ENCODE measurements at regions not wholly inside any gene's neighbourhood (a gene's known extent, or its start where the extent isn't known, plus 50 kb on each side); places are given as distances from the start of the nearest gene placed in this dataset.
"Not testable (repeated sequence)": the region's sequence is repeated elsewhere in the genome, so short reads cannot be mapped to it uniquely, and the experiment has no call there.

- no peak for DNase-seq (ENCODE audit: low read depth in 3 of 3)
These were observed 72.5 kb downstream of the RRAGC start for GRCh38 chr1:38787041-38787440.

- DNase-seq (ENCODE audit: low read depth in 3 of 3), result no peak
These were observed 73.5 kb downstream of the RRAGC start for GRCh38 chr1:38786040-38786436.

- DNase-seq (ENCODE audit: low read depth in 3 of 3), result no peak
These were observed 74.1 kb downstream of the RRAGC start for GRCh38 chr1:38785285-38786039.

GRCh38 chr1:38784452-38785284 is 74.9 kb downstream of the RRAGC start:
- DNase-seq (ENCODE audit: low read depth in 3 of 3), result no peak

GRCh38 chr1:38783640-38784229 is 75.8 kb downstream of the RRAGC start:
- no peak for DNase-seq (ENCODE audit: low read depth in 3 of 3)

GRCh38 chr1:38781872-38782617 is 77.5 kb downstream of the RRAGC start:
- DNase-seq (ENCODE audit: low read depth in 3 of 3), result no peak

GRCh38 chr1:38780133-38780532 is 79.4 kb downstream of the RRAGC start:
- DNase-seq (ENCODE audit: low read depth in 3 of 3), result no peak

- DNase-seq (ENCODE audit: low read depth in 3 of 3), result no peak
These were observed 80.1 kb downstream of the RRAGC start for GRCh38 chr1:38779491-38779890.

- no peak for DNase-seq (ENCODE audit: low read depth in 3 of 3)
These were observed 81.1 kb downstream of the RRAGC start for GRCh38 chr1:38778521-38778920.

- no peak for DNase-seq (ENCODE audit: low read depth in 3 of 3)
These were observed 81.5 kb downstream of the RRAGC start for GRCh38 chr1:38778051-38778450.

GRCh38 chr1:38777464-38777957 is 82.1 kb downstream of the RRAGC start:
- no peak for DNase-seq (ENCODE audit: low read depth in 3 of 3)

GRCh38 chr1:38776466-38777065 is 83.0 kb downstream of the RRAGC start:
- DNase-seq (ENCODE audit: low read depth in 3 of 3), result no peak

GRCh38 chr1:38775175-38775845 is 84.3 kb downstream of the RRAGC start:
- DNase-seq (ENCODE audit: low read depth in 3 of 3), result no peak

GRCh38 chr1:38773483-38773882 is 86.1 kb downstream of the RRAGC start:
- no peak for DNase-seq (ENCODE audit: low read depth in 3 of 3)

- DNase-seq (ENCODE audit: low read depth in 3 of 3), result no peak
These were observed 86.6 kb downstream of the RRAGC start for GRCh38 chr1:38772953-38773352.

- DNase-seq (ENCODE audit: low read depth in 3 of 3), result no peak
These were observed 87.5 kb downstream of the RRAGC start for GRCh38 chr1:38772026-38772425.

GRCh38 chr1:38770516-38771173 is 88.9 kb downstream of the RRAGC start:
- DNase-seq (ENCODE audit: low read depth in 3 of 3), result not testable (repeated sequence)

GRCh38 chr1:38766125-38766524 is 93.4 kb downstream of the RRAGC start:
- DNase-seq (ENCODE audit: low read depth in 3 of 3), result no peak

- DNase-seq (ENCODE audit: low read depth in 3 of 3), result no peak
These were observed 96.5 kb downstream of the RRAGC start for GRCh38 chr1:38763121-38763520.

GRCh38 chr1:38760562-38760961 is 99.0 kb downstream of the RRAGC start:
- DNase-seq (ENCODE audit: low read depth in 3 of 3), result no peak

All from stimulated activated CD4-positive, alpha-beta T cell treated with anti-CD3 and anti-CD28 coated beads, TNF-alpha, amount 100 ng/mL, for 48 hours (primary cell).